IMR-90 (cell line): ENCODE measurements at regions not wholly inside any gene's neighbourhood (a gene's known extent, or its start where the extent isn't known, plus 50 kb on each side); places are given as distances from the start of the nearest gene placed in this dataset.

ENCODE experiments used
- ATAC-seq: fragments of 200-7000 bp; cut with Tn5 transposase; 2 replicates; pipeline ENCODE4 v1.9.1; 2020; ENCODE audit warnings: low read depth, mild to moderate bottlenecking, moderate library complexity
- BruUV-seq: library from RNA; stranded (reverse); fragments of 400-500 nt; replicated peaks from 2 replicates; lab custom pipeline; 2021; lab: Mats Ljungman, UMichigan
- CTCF ChIA-PET: fragments of 300-600 bp; formaldehyde crosslinking; extraction: SDS; loops from one replicate; lab custom pipeline; 2021; ENCODE audit warnings: antibody characterized with exemption; lab: Yijun Ruan, JAX
- POLR2A ChIA-PET: fragments of 300-600 bp; sonication (Branson Sonifier 250); formaldehyde crosslinking; loops from one replicate; lab custom pipeline; 2022; ENCODE audit warnings: antibody characterized with exemption; ENCODE audit not compliant: unreplicated experiment; lab: Charles Lee
- DNase-seq: peaks from one replicate; pipeline ENCODE4 v3.0.0; 2013
- H2AFZ ChIP-seq: replicated peaks from 2 replicates; pipeline ENCODE3; 2013; ENCODE audit warnings: low read length, mild to moderate bottlenecking; ENCODE audit not compliant: poor library complexity
- H2AK5ac ChIP-seq: 2 replicates; pipeline ENCODE4 v1.6.1; 2013; ENCODE audit warnings: low read depth, low read length, inconsistent platforms
- H2AK9ac ChIP-seq: replicated peaks from 2 replicates; pipeline ENCODE3; 2013; ENCODE audit warnings: mild to moderate bottlenecking, low read depth, low read length, moderate library complexity; ENCODE audit not compliant: poor library complexity
- H2BK120ac ChIP-seq: 2 replicates; pipeline ENCODE4 v1.6.1; 2013; ENCODE audit warnings: low read depth, low read length, inconsistent platforms
- H2BK15ac ChIP-seq: 3 replicates; pipeline ENCODE4 v1.6.1; 2013; ENCODE audit warnings: low read depth, low read length, inconsistent platforms
- H2BK20ac ChIP-seq: 2 replicates; pipeline ENCODE4 v1.6.1; 2013; ENCODE audit warnings: low read depth, mild to moderate bottlenecking, inconsistent platforms, low read length, moderate library complexity
- H2BK5ac ChIP-seq: 2 replicates; pipeline ENCODE4 v1.6.1; 2013; ENCODE audit warnings: mild to moderate bottlenecking, low read depth, low read length, inconsistent platforms; ENCODE audit not compliant: poor library complexity, severe bottlenecking
- H3K14ac ChIP-seq: replicated peaks from 2 replicates; pipeline ENCODE4 v1.6.1; 2013; ENCODE audit warnings: low read depth, low read length, inconsistent platforms
- H3K18ac ChIP-seq: 2 replicates; pipeline ENCODE4 v1.6.1; 2013; ENCODE audit warnings: low read depth, low read length, control low read depth
- H3K23ac ChIP-seq: 2 replicates; pipeline ENCODE4 v1.6.1; 2013; ENCODE audit warnings: low read depth, low read length, inconsistent platforms
- H3K27ac ChIP-seq: 2 replicates; pipeline ENCODE4 v1.5.1; 2013; ENCODE audit warnings: mild to moderate bottlenecking, control low read depth, low read length; ENCODE audit not compliant: insufficient read depth
- H3K27me3 ChIP-seq: 2 replicates; pipeline ENCODE4 v1.6.1; 2013; ENCODE audit warnings: low read length; ENCODE audit not compliant: control insufficient read depth, insufficient read depth
- H3K36me3 ChIP-seq: 2 replicates; pipeline ENCODE4 v1.6.1; 2013; ENCODE audit warnings: low read length, mixed read lengths; ENCODE audit not compliant: control insufficient read depth, insufficient read depth
- H3K4ac ChIP-seq: 2 replicates; pipeline ENCODE4 v1.6.1; 2013; ENCODE audit warnings: low read depth, low read length, inconsistent platforms
- H3K4me1 ChIP-seq: 2 replicates; pipeline ENCODE4 v1.6.1; 2013; ENCODE audit warnings: low read length, mixed read lengths; ENCODE audit not compliant: control insufficient read depth, insufficient read depth
- H3K4me2 ChIP-seq: 2 replicates; pipeline ENCODE4 v1.6.1; 2013; ENCODE audit warnings: low read depth, mild to moderate bottlenecking, control low read depth, low read length, moderate library complexity
- H3K4me3 ChIP-seq: 2 replicates; pipeline ENCODE4 v1.5.1; 2013; ENCODE audit warnings: low read depth, mild to moderate bottlenecking, control low read depth, low read length, moderate library complexity; ENCODE audit not compliant: insufficient read depth
- H3K56ac ChIP-seq: 2 replicates; pipeline ENCODE4 v1.6.1; 2013; ENCODE audit warnings: low read length, inconsistent platforms; ENCODE audit not compliant: insufficient read depth; ENCODE audit errors: extremely low read depth
- H3K79me1 ChIP-seq, 2 experiments: 2 replicates each; pipeline ENCODE4 v1.6.1; 2013; ENCODE audit warnings: low read length in 2 of 2, inconsistent platforms in 1 of 2, low read depth in 1 of 2
- H3K9ac ChIP-seq: 2 replicates; pipeline ENCODE4 v1.6.1; 2013; ENCODE audit warnings: low read depth, low read length, control low read depth
- H3K9me1 ChIP-seq: 2 replicates; pipeline ENCODE4 v1.6.1; 2013; ENCODE audit warnings: low read length, inconsistent platforms; ENCODE audit not compliant: insufficient read depth
- H3K9me3 ChIP-seq: 2 replicates; pipeline ENCODE4 v1.6.1; 2013; ENCODE audit warnings: low read length; ENCODE audit not compliant: control insufficient read depth, insufficient read depth
- H4K20me1 ChIP-seq: 2 replicates; pipeline ENCODE4 v1.6.1; 2013; ENCODE audit warnings: low read length, inconsistent platforms; ENCODE audit not compliant: insufficient read depth
- H4K5ac ChIP-seq: 2 replicates; pipeline ENCODE4 v1.6.1; 2013; ENCODE audit warnings: mild to moderate bottlenecking, low read depth, low read length, control low read depth
- H4K8ac ChIP-seq, 2 experiments: 2 replicates each; pipeline ENCODE4 v1.6.1; 2013; ENCODE audit warnings: low read depth in 2 of 2, low read length in 2 of 2, control low read depth in 1 of 2, inconsistent platforms in 1 of 2
- H4K91ac ChIP-seq: 2 replicates; pipeline ENCODE4 v1.6.1; 2013; ENCODE audit warnings: low read depth, low read length, inconsistent platforms; ENCODE audit not compliant: insufficient read depth
- FOS ChIP-seq: fragments of 150-350 bp; IDR thresholded peaks from 2 replicates; pipeline ENCODE4 v1.6.1; 2016; ENCODE audit warnings: low read depth, low read length
- MXI1 ChIP-seq: IDR thresholded peaks from 2 replicates; pipeline ENCODE4 v1.6.1; 2012; ENCODE audit warnings: low read depth, mild to moderate bottlenecking, low read length, moderate library complexity, borderline replicate concordance
- WGBS, 2 experiments: methylation state at CpG; one replicate each; pipeline versions ENCODE4 v1.1.5 to v1.1.7; 2013; ENCODE audit warnings: missing lambda C conversion rate in 2 of 2; ENCODE audit not compliant: insufficient read length in 1 of 2; ENCODE audit errors: extremely low coverage in 2 of 2; 5-methylcytosine and 5-hydroxymethylcytosine counted together
- dilution Hi-C: fragments of 300-500 bp; cut with HindIII; formaldehyde crosslinking; loops from one replicate; pipeline ENCODE4 v1.14.3; 2018; ENCODE audit warnings: low sequenced_read_pairs; ENCODE audit not compliant: unreplicated experiment
- in situ Hi-C: fragments of 300-500 bp; cut with MboI; formaldehyde crosslinking; loops from 3 replicates; pipeline ENCODE4 v1.14.3; 2019; ENCODE audit warnings: low sequenced_read_pairs, inconsistent platforms, mixed read lengths
- intact Hi-C: fragments of 100-400 bp; cut with micrococcal nuclease; formaldehyde crosslinking; loops from 2 replicates; pipeline ENCODE4 v1.10.0; 2022

DNA sequence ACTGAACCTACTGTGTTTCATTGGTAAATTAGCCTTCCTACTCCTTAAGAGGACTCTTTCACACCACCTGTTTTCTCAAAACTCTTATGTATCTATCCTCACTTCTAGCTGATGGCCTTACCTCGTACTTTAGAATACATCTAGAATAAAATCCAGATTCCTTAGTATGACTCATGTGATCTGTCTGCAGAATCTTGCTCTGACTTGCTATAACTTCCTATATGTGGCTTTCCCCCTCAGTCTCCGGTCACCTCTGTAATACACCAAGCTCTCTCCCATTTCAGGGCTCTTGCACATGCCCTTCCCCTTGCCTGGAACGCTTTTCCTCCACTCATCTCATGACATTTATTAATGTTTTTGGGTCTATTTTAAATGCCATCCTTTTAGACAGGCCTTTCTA, 95.6 kb upstream of the LHCGR start:
- no TSS peak for BruUV-seq
- Histone ChIP-seq H2BK20ac (peak overlapping the region; percentile 98), H3K18ac (peak overlapping the region; percentile 97), H3K4me2 (no peak overlapping the region), H3K56ac (peak overlapping the region; percentile 70; the same call in 1 of the 2 replicates), H3K4ac (peak overlapping the region; percentile 85), H3K23ac (peak overlapping the region; percentile 66; the same call in 1 of the 2 replicates), H2BK120ac (peak overlapping the region; percentile 91), H4K20me1 (no peaks in the 10 kb centered on the region), H2AK9ac (no peak overlapping the region), H4K91ac (peak overlapping the region; percentile 70), H3K36me3 (no peaks in the 10 kb centered on the region), H3K4me3 (no peak overlapping the region), H3K27ac (peak overlapping the region; percentile 92), H3K14ac (peak overlapping the region; percentile 26; the same call in 1 of the 2 replicates), H3K9me3 (no peaks in the 10 kb centered on the region), H2AFZ (no peak overlapping the region), H4K8ac (peak overlapping the region; percentile 77 to 94), H2AK5ac (peak overlapping the region; percentile 65; the same call in 1 of the 2 replicates), H3K79me1 (no peaks in the 10 kb centered on the region), H2BK15ac (peak overlapping the region; percentile 71), H3K9ac (no peak overlapping the region), H3K4me1 (peaks cover 36% of the 10 kb centered on the region), H2BK5ac (peak overlapping the region; percentile 98), H3K9me1 (peaks cover 6% of the 10 kb centered on the region; the same call in 1 of the 2 replicates), H3K27me3 (no peaks in the 10 kb centered on the region), H4K5ac (peak overlapping the region; percentile 92; the same call in 1 of the 2 replicates)
- ChIA-PET POLR2A (no interaction called here), CTCF (no interaction called here)
- DNase-seq (peak; percentile 62), ATAC-seq (peak; percentile 10; the same call in 1 of the 2 replicates)
- WGBS, 2 experiments: 0% methylated on average over 1 of the region's 3 CpGs; no CpG with 5 or more reads in 1 of the 2 experiments
- intact Hi-C loops (no loop called here), in situ Hi-C loops (loop anchor here (10.0 kb wide), 1 partner anchor 136 kb away; no protein-coding TSS in a partner anchor), dilution Hi-C loops (no loop called here)
- TF ChIP-seq FOS (peak; percentile 31; the same call in 1 of the 2 replicates), MXI1 (no peak)
